NCI-H2171 treated with DMSO at 0.1 percent for 48 hours (cell line): ENCODE measurements at regions not wholly inside any gene's neighbourhood (a gene's known extent, or its start where the extent isn't known, plus 50 kb on each side); places are given as distances from the start of the nearest gene placed in this dataset.

ENCODE experiments used
- DNase-seq: peaks from one replicate; lab custom pipeline; 2025; lab: John Stamatoyannopoulos, UW

DNA sequence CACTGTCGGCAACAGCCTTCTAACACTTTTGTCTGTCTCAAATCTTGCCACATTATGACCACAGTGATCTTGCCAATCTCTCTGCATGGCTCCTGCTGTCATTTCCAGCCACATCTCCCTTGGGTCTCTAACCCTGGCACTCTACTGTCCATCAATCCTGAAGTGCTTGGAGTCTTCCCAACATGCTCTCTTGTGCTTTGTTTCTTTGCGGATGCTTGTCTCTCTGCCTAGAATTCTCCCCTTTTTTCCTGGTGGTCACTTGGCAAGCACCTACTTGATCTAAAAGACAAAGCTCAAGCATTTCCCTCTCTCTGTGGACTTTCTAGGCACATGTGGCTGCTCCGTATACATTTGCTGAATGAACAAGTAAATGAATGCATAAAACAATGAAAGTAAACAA, 290.7 kb upstream of the MAP3K7 start:
- no peak for DNase-seq

DNA sequence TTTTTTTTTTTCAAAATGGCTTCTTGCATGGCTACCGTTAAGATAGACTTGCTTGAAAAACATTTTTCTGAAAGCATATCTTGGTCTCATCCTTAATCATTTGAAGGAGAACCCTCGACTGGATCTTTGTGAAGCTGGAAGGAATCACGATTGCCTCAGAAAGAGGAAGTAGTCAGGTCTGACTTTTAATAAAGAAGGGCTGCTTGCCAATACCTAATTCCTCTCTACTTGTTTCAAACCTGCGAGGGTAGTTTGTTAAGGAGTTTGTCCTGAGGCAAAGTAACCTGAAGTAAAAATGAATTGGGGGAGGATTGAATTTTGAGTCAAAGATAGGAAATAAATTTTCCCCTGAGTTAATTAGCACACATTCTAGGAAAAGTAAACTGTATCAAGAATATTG, 288.1 kb upstream of the MAP3K7 start:
- no peak for DNase-seq

DNA sequence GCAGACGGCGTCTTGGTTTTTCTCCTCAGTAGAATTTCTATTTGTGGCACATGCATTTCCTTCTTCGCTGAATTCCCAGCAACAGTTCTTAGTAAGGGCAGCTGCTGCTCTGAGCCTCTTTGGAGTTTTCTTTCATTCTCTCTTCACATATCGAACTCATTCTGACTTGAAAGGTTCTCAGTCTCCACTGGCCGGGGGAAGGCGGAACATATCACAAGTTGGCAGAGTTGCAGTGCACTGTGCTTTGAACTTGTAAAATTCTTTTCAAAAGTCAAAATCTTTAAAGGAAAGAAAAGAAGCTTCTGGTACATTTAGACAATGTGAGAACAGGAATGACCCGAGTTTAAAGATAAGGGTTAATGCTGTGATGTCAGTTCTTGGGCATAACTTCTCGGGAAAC, 286.1 kb upstream of the MAP3K7 start:
- no peak for DNase-seq

DNA sequence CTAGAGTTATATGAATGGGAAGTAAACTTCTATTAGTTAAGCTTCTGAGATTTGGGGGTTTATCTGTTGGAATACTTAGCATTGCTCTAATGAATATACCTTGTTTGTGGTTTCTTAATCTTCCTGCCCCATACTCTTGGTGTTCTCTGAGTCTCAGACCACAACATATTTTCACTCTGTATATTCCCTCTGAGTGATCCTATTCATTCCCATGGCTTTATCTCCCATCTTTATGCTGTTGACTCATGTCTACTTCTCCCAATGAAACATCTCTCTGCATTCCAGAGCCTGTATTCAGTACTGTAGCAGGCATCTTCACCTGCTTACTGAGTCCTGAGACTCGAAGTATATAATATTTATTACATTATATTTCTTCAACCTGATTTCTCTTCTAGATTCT, 283.7 kb upstream of the MAP3K7 start:
- DNase-seq: no peak

DNA sequence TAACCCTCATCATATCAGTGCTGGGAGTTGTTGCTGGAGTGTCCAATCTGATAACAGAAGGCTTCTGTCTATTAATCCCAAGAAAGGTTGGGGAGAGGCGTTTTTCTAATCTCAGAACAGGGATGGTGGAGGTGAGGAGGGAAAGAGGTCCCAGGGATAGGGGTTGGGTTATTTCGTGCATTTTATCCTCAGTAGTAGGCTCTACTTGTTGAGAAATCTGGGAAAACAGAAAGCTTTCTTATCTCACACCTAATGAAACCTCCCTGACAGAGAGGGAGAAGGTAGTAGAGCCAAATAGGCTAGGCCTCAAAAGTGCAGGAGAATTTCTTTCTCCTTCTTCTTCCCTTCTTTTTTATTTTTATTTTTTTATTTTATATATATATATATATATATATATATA, 281.8 kb upstream of the MAP3K7 start:
- no peak for DNase-seq

DNA sequence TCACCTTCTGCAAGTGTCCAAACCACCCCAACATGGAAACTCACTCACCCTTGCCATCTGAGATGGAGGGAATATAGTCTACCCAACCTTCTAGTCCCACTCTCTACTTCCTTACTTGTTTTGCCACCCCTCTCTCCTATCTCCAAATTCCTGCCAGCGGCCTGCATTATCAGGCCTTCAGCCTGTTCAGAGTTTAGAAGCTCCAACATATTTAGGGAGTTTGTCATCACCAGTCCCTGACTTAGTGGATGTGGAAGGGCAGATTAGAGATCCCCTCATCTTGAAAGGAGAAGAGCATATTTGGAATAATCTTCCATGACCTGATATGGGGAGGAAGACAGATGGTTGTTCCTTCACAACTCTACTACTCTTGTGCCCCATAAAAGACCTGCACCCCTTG, 281.4 kb upstream of the MAP3K7 start:
- DNase-seq: no peak

DNA sequence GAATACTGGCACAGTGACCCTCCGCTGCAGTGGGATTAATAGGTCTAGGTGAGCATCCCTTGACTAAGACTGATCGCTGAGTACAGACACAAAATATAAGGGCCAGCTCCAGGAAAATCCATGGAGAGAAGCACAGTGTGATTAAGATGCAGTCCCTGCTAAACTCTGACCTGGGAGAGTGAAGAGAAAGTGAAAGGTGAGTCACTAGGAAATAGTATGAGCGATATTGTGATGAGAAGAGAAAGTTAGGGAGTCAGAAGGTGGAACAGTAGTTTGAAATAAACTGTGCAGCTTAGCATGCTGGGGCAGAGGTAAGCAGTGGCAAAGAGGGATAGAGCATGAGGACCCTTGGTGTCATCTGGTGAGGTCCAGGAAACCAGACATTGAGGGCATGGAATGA, 278.6 kb upstream of the MAP3K7 start:
- no peak for DNase-seq

DNA sequence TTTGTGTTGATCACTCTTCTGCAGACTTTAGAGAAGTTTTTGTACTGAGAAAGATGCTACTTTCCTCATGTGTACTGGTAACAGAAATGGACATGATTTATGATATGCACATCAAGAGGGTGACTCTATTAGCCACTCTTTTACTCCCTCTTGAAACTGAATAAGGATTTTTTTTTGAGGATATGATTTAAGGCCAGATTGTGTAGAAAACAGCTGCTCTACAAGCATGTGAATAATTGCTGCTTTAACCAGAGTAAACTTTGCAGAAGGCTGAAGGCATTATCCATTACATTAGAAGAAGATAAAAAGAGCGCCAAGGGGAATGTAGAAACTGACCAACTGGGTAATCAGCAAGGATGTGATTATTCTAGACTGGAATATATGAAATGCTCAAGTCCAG, 276.2 kb upstream of the MAP3K7 start:
- DNase-seq: no peak

DNA sequence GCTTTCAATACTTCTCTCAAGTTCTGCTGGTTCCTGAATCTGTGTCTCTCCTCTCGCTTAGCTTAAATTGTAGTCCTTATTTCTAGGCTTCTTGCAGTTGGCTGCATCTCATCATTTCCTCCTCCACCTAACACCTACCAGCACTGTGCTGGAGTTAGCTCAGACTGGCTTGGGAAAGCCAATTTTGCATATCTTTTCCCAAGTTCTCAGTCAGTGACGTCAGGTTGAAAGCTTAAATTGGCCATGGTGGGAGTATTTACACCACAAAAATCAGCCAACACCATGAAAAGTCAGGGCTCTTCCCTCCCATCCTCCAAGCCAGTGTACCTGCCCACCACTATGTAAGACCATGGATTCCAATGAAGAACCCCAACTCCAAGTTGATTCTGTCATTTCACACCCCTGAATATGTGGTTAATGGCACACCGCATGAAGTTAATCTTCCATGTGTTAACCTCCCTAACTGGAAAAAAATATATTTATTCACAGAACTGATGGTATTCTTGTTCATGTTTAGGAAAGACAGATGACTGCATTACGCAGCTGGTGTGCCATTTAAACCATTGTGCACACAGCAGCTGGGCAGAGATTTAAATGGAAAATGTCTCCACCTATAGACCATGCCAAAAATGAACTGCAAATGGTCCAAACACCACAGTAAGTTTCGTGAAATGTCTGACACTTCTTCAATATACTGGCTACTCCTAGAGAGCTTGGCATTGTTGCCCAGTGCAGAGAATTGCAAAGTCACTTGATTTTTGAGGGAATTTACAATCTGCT, 274.1 kb upstream of the MAP3K7 start:
- peak; percentile 25 for DNase-seq

DNA sequence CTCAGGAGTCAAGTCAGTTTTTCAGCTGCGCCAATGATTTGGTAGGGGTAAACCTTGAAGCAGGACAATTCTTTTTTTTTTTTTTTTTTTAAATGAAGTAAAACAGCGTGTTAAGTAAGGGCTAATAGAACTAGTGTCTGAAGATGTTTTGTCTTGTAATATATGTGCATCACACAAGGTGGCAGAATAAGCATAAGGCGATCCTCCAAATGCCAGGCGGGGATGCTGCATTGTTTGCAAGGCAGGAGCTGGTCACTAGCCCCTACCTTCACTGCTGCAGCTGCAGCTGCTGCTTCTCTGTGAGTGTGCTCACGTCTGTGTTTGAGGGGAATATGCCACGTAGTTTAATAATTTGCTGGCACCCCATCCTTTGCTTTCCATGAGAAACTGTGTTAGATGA, 272.7 kb upstream of the MAP3K7 start:
- peak; percentile 25 for DNase-seq

DNA sequence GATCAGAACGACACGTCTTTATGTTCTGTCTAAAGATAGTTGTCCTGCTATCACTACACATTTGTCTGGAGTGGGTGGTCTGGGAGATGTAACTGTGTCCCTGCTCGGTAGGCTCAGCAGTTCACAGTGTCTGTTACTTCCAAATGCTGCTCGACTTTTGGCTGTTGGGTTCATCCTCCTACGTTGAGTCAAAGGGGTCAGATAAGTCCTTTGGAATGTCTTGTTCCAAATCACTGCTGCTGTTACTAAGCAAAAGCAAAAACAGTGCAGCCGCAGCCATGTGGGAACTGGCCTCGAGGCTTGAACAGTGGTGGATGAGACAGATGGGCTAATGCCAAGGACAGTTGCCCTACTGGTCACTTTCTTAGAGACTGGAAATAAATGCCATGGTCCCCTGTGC, 272.2 kb upstream of the MAP3K7 start:
- no peak for DNase-seq

DNA sequence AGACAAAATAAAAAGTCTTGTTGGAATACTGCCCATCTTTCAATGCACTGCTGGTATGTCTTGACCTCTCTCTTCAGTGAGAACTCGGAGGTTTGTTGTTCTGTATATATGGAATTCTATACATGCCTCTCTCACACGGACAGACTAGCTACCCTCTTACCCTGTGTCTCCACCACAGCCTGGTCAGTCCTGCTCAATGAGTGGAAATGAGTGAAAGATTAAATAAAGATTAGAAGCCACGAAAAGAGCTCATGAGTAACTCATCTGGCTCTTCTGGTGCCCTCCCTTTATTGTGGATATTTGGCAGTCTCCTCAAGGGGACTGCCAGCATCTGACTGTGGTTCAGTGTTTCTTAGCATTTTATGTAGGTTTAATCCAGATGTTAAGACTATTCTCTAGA, 262.8 kb upstream of the MAP3K7 start:
- DNase-seq: no peak

DNA sequence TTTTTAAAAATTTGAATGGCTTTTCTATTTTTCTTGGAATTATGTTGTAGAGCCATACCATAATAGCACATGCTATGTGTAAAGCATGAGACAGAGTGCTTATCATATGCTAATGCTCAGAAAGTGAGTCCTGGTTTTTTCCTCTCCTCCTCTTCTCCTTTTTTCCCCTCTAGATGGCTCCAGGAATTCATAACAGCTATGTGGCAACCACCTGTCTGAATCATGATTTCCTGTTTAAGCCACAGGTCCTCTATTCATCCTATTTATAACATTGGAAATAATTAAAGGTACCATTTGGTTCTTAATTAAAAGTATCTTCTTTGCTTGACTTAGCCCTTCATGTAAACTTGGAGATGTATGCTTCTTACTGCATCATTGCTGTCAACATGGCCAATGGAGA, 260.0 kb upstream of the MAP3K7 start:
- DNase-seq: no peak

DNA sequence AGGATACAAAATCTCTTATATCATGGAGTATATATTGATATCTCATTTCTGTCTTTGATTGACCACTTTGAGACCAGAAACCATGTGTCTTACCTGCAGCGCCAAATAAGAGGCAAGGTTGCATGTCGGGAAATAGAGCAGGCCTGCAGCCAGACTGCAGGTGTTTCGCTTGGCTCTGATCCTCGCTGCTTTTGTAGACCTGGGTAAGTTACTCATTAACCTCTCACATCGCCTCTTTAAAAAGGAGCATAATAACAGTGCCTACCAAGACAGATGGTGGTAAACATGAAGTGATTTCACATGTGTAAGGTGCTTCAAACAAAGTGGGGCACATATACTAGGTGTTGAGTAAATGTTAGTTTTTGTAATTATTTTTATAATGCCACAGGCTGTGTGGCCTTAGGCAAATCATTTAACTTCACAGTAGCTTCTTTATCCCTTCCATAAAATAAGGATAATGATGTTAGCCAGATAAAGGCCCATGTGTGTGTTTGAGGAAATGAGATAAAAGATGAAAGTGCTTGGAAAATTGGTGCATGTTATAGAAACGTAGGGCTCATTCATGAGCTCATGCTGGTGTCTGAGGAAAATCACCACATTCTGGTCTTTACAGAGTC, 248.8 kb upstream of the MAP3K7 start:
- DNase-seq: no peak

DNA sequence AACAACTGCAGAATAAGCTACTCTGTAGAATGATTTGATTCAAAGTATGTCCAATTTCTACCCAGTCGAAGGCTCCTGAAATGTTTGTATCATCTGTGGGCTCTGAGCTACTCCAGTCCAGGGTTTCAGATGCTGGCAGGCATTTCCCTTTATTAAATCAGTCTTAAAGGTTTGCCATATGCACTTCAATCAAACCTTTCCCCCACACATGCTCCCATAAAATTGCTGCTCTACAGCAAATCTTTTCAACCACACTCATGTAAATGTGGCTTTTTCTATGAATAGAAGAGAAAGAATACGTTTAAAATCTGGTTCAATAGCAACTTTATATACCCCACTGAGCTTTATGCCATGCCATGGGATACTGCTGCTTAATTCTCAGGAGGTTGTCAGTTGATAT, 242.4 kb upstream of the MAP3K7 start:
- no peak for DNase-seq

DNA sequence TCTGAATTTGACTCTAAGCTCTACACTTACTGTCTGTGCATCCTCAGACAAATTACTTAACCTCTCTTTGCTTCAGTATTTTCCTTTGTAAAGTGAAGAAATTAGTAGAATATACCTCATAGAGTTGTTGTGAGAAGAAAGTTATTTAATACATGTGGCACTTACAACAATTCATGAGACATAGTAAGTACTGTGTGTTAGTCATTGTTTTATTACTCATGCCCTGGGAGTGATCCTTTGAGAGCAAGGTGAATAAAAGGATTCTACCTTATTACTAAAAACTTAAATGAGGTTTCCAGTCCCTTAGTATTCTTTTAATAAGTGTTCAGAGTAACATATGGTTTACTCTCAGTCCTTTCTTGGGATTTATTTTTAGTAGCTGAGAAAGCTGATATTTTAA, 233.6 kb upstream of the MAP3K7 start:
- DNase-seq: no peak

DNA sequence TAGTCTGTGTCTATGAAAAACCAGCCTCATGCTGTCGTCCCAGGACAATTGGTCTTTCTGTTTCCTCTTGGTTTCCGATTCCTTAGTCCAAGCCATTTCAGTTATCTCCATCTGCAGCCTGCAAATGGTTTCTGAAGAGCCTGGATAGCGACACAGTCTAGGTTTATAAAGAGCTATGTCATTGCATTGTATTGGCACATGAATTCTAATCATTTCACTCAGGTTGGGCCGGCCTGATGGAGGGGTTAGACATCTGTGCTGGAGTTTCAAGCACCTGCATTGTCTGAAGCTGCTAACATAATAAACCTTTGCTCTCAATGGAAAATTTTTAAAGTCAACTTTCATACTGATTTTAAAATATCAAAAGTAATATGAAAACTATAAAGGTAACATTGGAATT, 232.6 kb upstream of the MAP3K7 start:
- no peak for DNase-seq

DNA sequence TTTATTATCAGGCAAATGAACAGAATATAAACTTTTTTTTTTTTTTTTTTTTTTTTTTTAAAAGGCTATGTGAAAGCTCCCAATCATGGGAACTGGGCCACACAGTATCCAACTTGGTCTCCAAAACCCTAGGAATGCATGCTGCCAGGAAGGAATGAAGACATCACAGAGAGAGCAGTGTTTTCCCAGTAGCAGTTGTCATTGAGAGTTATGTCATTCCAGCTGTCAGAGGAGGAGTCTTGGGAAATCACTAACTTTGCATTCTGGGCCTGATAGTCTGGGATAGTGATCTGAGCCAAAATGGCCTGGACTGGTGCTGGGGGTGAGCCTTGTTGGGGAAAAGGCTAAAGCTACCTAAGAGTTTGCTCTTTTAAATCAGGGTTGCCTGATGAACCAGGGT, 231.3 kb upstream of the MAP3K7 start:
- DNase-seq: no peak

DNA sequence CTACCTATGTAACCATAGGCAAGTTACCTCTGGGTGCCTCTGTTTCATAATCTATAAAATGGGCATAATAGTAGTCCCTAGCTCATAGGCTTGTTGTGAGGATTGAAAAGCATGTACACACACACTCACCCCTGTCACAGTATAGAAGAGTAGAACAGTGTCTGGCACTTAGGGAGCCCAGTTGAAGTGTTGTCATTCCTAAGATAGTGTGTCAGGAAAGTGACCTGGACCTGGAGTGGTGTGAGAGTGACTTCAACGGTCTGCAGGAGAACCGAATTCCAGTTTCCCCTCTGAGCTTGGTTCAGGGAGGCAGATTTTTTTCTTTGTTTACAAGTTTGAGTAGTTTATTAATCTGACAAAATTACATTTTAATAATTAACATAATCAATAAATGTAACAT, 229.9 kb upstream of the MAP3K7 start:
- no peak for DNase-seq

DNA sequence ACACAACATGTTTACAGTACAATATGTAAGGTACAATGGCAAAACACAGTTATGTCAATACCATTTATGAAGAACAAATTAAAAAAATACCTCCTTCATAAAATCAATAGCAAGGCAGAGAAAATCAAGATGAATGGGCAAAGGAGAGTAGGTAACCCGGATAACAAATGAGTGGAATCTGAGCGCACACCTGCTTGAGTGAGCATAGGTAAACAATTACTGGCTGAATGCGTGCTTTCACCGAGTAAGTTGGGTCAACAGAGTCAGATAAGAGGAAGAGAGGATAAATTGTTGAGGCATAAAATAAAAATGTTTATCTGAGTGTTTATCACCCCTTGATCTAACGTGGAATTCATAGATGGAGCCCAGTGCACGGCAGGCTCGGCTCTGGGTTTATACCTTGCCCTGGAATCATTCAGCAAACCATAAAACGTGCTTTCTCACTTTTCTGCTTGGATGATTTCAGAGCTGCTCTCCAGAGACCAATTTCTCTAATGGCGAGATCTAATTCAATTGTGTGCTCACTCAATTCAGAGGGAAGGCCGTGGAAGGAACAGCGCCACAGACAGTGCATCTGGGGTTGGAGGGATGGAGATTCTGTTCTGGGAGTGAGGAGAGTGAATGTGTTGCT, 224.8 kb upstream of the MAP3K7 start:
- DNase-seq: peak; percentile 75

DNA sequence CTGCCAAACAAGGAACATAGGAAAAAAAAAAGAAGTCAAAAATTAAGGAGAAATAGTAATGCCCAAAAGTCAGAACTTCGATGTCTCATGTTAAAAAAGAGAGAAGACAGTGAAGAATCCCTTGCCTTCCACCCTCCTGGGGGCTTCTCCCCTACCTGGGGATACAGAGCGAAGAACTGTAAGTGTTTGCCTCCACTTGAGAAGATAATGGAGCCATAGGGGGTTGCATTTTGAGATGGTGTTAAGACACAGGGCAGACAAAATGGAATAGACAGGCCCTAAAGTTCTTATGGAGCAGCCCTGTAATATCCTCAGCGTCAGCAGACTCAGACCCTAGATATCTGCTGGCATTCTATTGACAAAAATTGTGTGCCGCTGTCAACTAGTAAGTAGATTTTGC, 222.2 kb upstream of the MAP3K7 start:
- DNase-seq: no peak

DNA sequence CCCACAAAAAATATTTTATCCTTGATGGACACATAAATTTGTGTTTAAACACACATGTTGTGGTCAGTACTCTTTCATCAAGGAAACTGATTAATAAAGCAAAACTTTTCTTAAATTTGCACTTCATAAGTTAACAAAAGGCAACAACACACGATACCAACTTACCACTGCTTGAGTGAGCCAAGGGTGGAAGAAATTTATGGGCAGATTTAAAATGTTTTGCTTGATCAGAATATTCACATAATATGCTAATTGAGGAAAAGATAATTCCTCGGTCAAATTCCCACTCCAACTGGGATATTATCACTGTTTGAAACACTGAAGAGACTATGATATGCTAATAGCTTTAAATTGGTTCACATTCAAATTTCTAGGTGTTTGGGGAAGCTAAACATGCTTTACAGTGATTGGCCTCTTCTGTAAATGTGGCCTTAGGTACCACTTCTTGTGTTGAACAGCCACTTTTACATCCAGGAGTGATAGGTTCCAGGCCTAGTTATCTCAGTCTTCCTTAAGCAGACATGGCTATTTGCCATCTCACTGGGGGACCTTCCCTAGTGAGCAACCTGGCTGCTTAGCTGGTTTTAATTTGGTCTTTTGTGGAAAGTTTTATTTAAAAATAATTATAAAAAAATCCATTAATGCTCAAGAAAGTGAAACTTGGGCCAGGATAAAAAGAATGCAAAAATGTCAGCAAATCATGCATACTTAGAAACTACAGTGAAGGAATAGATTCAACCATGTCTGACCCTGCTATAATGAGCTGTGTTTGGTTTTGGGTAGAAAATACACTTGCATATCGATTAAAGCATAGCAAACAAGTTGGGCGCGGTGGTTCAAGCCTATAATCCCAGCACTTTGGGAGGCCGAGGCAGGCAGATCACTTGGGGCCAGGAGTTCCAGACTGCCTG, 221.2 kb upstream of the MAP3K7 start:
- no peak for DNase-seq
